Thoracic aorta (tissue), 2 donors: ENCODE measurements at regions not wholly inside any gene's neighbourhood (a gene's known extent, or its start where the extent isn't known, plus 50 kb on each side); places are given as distances from the start of the nearest gene placed in this dataset.
"Not testable (repeated sequence)": the region's sequence is repeated elsewhere in the genome, so short reads cannot be mapped to it uniquely, and the experiment has no call there.

Experiments used
- ATAC-seq: fragments of 150-250 bp; one replicate; pipeline ENCODE4 v1.8.0; 2017; ENCODE audit warnings: low read depth; ENCODE audit not compliant: insufficient number of reproducible peaks, low FRiP score
- DNase-seq: peaks from one replicate; pipeline ENCODE4 v3.0.0-alpha.2; 2020; ENCODE audit warnings: low spot score
- H3K27ac ChIP-seq, 2 donors: fragments of 200-600 bp; sonication (generic); 1 replicate in 1 of 2; 2 replicates in 1 of 2; pipeline ENCODE4 v1.5.1; 2016; ENCODE audit warnings: mild to moderate bottlenecking in 2 of 2, moderate library complexity in 2 of 2
- H3K27me3 ChIP-seq: fragments of 200-600 bp; sonication (generic); replicated peaks from 2 replicates; pipeline ENCODE4 v1.6.0; 2016; ENCODE audit warnings: mild to moderate bottlenecking; ENCODE audit not compliant: insufficient read depth
- H3K36me3 ChIP-seq: fragments of 200-600 bp; sonication (generic); one replicate; pipeline ENCODE4 v1.5.1; 2016
- H3K4me1 ChIP-seq, 2 donors: fragments of 200-600 bp; sonication (generic); 1 replicate in 1 of 2; 2 replicates in 1 of 2; pipeline versions ENCODE4 v1.5.1 to v1.6.0; 2016; ENCODE audit warnings: low read depth in 2 of 2, mild to moderate bottlenecking in 1 of 2; ENCODE audit not compliant: control insufficient read depth in 1 of 2
- H3K4me3 ChIP-seq: fragments of 200-600 bp; sonication (generic); 2 replicates; pipeline ENCODE4 v1.5.1; 2016; ENCODE audit warnings: mild to moderate bottlenecking
- H3K9me3 ChIP-seq: fragments of 200-600 bp; sonication (generic); 2 replicates; pipeline ENCODE4 v1.5.1; 2016
- TF ChIP-seq, protein P1 (sequence below): fragments of 200-600 bp; sonication (generic); IDR thresholded peaks from one replicate; pipeline ENCODE4 v1.5.1; 2019; ENCODE audit warnings: antibody characterized with exemption

DNA sequence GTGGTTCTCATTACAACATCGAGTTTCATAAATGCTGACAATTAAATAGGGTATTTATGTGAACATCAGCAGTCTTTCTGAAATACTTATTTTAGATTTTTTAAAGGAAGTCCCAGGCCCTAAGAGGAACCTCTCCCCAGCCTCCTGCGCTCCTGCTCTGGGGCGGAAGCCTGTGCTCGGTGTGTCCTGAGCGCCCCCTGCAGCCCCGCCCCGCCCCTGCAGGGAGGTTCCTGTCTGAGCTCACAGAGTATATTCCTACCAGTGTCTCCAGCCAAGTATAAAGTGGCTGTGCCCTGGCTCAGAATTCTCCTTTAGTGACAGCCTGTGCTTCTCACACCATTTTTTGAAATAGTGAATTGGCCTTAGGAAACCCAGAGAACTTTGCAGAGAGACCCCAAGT, 567.9 kb downstream of the GOLGA6L6 start:
- no peaks in the 10 kb centered on the region for H3K9me3 ChIP-seq
- no peak overlapping the region for H3K27ac ChIP-seq
- no peaks in the 10 kb centered on the region for H3K36me3 ChIP-seq
- ATAC-seq (no peak), DNase-seq (no peak)
- H3K4me3 ChIP-seq: no peak overlapping the region
- no peaks in the 10 kb centered on the region for H3K4me1 ChIP-seq
- H3K27me3 ChIP-seq: no peaks in the 10 kb centered on the region
- TF ChIP-seq, protein P1, sequence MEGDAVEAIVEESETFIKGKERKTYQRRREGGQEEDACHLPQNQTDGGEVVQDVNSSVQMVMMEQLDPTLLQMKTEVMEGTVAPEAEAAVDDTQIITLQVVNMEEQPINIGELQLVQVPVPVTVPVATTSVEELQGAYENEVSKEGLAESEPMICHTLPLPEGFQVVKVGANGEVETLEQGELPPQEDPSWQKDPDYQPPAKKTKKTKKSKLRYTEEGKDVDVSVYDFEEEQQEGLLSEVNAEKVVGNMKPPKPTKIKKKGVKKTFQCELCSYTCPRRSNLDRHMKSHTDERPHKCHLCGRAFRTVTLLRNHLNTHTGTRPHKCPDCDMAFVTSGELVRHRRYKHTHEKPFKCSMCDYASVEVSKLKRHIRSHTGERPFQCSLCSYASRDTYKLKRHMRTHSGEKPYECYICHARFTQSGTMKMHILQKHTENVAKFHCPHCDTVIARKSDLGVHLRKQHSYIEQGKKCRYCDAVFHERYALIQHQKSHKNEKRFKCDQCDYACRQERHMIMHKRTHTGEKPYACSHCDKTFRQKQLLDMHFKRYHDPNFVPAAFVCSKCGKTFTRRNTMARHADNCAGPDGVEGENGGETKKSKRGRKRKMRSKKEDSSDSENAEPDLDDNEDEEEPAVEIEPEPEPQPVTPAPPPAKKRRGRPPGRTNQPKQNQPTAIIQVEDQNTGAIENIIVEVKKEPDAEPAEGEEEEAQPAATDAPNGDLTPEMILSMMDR: no peak

DNA sequence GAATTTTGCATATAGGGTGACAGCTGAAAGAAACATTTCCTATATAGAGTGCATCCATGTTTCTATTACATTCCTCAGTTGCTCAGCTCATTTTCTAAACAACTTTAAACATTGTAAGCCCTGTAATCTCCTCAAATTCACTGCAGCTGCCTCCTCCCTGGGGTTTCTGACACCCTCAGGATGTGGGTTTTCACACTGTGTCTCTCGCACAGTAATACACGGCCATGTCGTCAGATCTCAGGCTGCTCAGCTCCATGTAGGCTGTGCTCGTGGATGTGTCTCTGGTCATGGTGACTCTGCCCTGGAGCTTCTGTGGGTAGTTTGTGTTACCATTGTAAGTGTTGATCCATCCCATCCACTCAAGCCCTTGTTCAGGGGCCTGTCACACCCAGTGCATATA, 569.0 kb downstream of the GOLGA6L6 start:
- not testable (repeated sequence) for ATAC-seq, DNase-seq

DNA sequence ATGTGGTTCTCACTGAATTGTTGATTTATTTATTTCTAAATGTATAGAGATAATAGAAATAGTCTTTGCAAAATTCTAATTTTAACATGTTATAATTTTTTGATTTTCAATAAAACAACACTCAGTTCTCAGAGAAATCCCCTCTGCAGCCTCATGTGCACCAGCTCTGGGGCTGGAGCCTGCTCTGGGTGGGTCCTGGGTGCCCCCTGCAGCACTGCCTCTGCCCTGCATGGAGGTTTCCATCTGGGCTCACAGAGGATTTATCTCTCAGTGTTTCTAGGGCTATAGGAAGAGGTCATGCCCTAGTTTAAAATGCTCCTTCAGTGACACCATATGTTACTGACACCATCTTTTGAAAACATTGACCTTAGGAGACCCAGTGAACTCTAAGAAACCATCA, 576.0 kb downstream of the GOLGA6L6 start:
- not testable (repeated sequence) for H3K27me3 ChIP-seq, H3K9me3 ChIP-seq, ATAC-seq, H3K4me3 ChIP-seq, DNase-seq, H3K4me1 ChIP-seq, H3K27ac ChIP-seq, H3K36me3 ChIP-seq

More for the DNA sequence above, 569.0 kb downstream of the GOLGA6L6 start:
- not testable (repeated sequence) for H3K27me3 ChIP-seq, H3K36me3 ChIP-seq, H3K4me1 ChIP-seq, H3K9me3 ChIP-seq, H3K27ac ChIP-seq, H3K4me3 ChIP-seq

DNA sequence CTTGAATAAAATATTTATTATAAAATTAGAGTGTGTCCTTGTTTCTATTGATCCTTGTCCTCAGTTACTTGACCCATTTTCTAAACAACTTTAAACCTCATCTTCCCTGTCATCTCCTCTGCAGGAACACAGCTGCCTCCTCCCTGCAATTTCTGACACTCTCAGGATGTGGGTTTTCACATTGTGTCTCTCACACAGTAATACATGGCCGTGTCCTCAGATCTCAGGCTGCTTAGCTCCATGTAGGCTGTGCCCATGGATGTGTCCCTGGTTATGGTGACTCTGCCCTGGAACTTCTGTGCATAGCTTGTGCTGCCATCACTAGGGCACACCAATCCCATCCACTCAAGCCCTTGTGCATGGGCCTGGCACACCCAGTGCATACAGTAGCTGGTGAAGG, 577.1 kb downstream of the GOLGA6L6 start:
- not testable (repeated sequence) for H3K4me1 ChIP-seq, ATAC-seq, H3K27ac ChIP-seq, H3K4me3 ChIP-seq, H3K9me3 ChIP-seq, H3K27me3 ChIP-seq, DNase-seq, H3K36me3 ChIP-seq

DNA sequence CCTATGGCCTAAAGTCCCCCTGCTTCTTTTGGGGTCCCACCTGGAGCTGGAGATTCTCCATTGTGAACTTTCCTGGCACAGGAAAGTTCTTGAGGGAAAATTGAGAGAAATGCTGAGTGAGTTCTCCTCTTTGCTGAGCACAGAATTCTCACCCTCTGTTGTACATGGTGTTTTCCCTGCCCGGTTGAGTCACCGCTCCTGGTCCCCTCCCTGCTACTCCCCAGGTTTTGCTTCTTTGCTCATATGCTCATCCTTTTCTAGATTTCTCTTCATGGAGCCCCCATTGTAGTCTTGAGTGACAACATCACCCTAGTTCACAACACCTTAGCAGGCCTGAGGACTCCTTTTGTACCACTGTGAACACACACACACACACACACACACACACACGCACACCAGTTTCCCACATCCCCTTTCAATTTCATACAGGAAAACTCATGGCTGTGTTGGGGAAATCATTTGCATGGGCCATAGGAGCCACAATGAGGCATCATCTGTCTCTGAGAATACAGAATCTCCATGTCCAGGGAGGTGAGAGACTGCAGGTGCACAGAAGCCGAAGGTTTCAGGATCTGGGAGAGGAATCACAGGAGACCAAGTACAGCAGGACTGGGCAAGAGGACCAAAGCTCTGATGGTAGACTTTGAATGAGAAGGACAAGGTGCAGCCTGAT, 585.3 kb downstream of the GOLGA6L6 start:
- ATAC-seq (no peak), DNase-seq (no peak)
- no peak overlapping the region for H3K4me3 ChIP-seq
- no peaks in the 10 kb centered on the region for H3K9me3 ChIP-seq
- no peak overlapping the region for H3K27ac ChIP-seq
- no peaks in the 10 kb centered on the region for H3K4me1 ChIP-seq
- H3K36me3 ChIP-seq: no peaks in the 10 kb centered on the region
- TF ChIP-seq, protein P1: no peak
- no peaks in the 10 kb centered on the region for H3K27me3 ChIP-seq

DNA sequence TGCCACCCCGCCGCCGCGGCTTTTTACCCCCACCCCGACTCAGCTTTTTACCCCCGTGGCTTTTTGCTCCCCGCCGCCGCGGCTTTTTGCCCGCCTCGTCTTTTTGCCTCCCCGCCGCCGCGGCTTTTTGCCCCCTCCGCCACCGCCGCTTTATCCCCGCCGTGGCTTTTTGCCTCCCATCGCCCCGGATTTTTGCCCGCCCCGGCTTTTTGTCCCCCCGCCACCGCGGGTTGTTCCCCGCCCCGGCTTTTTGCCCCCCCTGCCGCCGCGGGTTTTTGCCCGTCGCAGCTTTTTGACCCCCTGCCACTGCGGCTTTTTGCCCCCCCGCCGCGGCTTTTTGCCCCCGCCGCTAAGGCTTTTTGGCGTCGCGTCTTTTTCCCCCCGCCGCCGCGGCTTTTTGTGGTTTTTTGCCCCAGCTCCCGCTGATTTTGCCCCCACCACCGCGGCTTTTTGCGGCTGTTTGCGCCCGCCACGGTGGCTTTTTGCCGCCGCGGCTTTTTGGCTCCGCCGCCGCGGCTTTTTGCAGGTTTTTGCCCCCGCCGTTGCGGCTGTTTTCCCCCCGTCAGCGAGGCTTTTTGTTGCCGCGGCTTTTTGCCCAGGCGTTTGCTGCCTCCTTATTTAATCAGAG, 597.2 kb downstream of the GOLGA6L6 start:
- no peaks in the 10 kb centered on the region for H3K9me3 ChIP-seq
- no peak overlapping the region for H3K4me3 ChIP-seq
- DNase-seq: no peak
- no peak for ATAC-seq
- peaks cover 3% of the 10 kb centered on the region for H3K27me3 ChIP-seq
- TF ChIP-seq, protein P1: no peak
- H3K27ac ChIP-seq: no peak overlapping the region
- H3K4me1 ChIP-seq: no peaks in the 10 kb centered on the region
- H3K36me3 ChIP-seq: no peaks in the 10 kb centered on the region
